Mammary epithelial cell (primary cell): ENCODE measurements at regions not wholly inside any gene's neighbourhood (a gene's known extent, or its start where the extent isn't known, plus 50 kb on each side); places are given as distances from the start of the nearest gene placed in this dataset.

Source experiments
- CTCF ChIP-seq, 2 donors: IDR thresholded peaks in 1 of 2; conservative IDR thresholded peaks in 1 of 2; 2 replicates each; pipeline ENCODE4 v1.5.1; 2011 to 2012; ENCODE audit warnings: inconsistent platforms in 2 of 2, low read length in 2 of 2, mild to moderate bottlenecking in 2 of 2, control low read depth in 1 of 2, low read depth in 1 of 2; ENCODE audit not compliant: insufficient read depth in 1 of 2; ENCODE audit errors: extremely low read depth in 1 of 2
- EZH2 ChIP-seq: IDR thresholded peaks from 2 replicates; pipeline ENCODE4 v1.6.1; 2012; ENCODE audit warnings: low read length, inconsistent platforms, borderline replicate concordance

DNA sequence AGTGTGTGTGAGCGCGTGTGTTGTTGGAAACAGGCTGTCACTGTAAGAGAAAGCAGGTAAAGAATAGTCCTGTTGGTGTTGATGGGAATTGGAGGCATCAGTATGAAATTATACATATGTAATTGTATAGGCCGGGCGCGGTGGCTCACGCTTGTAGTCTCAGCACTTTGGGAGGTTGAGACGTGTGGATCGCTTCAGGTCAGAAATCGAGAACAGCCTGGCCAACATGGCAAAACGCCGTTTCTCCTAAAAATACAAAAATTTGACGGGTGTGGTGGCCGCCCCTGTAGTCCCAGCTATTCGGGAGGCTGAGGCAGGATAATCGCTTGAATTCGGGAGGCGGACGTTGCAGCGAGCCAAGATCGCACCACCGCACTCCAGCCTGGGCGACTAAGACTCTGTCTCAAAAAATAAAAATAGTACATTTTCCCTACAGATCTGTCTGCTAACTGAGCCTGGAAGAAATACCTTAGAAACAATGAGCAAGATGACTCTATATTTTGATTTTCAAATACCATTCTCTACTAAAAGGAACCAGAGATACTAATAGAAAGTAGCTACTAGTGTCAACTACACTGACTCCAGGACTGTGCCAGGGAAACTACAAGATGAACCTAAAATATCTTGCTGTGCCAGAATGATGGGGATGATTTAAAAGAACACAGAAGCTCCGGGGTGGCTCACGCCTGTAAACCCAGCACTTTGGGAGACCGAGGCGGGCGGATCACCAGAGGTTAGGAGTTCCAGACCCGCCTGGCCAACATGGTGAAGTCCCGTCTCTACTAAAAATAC lies 110.8 kb downstream of the TRIM27 start:
- TF ChIP-seq CTCF (conservative IDR thresholded peaks at IDR 0.05 in 1 of 2, IDR thresholded peaks at IDR 0.05 in 1 of 2; ENCODE audit: extremely low read depth in 1 of 2, insufficient read depth in 1 of 2, low read depth in 1 of 2, low read length in 2 of 2) (no peak), EZH2 (no peak)
